WTC11 (cell line): ENCODE measurements at regions not wholly inside any gene's neighbourhood (a gene's known extent, or its start where the extent isn't known, plus 50 kb on each side); places are given as distances from the start of the nearest gene placed in this dataset.

Experiments used
- ATAC-seq: fragments of 200-7000 bp; cut with Tn5 transposase; 2 replicates; pipeline ENCODE4 v1.10.0; 2021; ENCODE audit warnings: mild to moderate bottlenecking, moderate library complexity
- CTCF ChIA-PET: fragments of 300-600 bp; sonication (Branson Sonifier 250); formaldehyde crosslinking; loops from one replicate; lab custom pipeline; 2021; ENCODE audit warnings: antibody characterized with exemption; lab: Charles Lee
- POLR2A ChIA-PET: fragments of 350-600 bp; sonication (Branson Sonifier 250); formaldehyde crosslinking; loops from one replicate; lab custom pipeline; 2021; ENCODE audit warnings: antibody characterized with exemption; lab: Charles Lee
- DNase-seq: peaks from one replicate; pipeline ENCODE4 v3.0.0; 2021; ENCODE audit warnings: low spot score
- H3K27ac Mint-ChIP-seq: 2 replicates; pipeline ENCODE4 v1.8.0; 2021; ENCODE audit warnings: mixed read lengths
- H3K27me3 Mint-ChIP-seq: 2 replicates; pipeline ENCODE4 v1.8.0; 2021; ENCODE audit warnings: low read depth, mild to moderate bottlenecking, moderate library complexity, mixed read lengths
- H3K36me3 Mint-ChIP-seq: 2 replicates; pipeline ENCODE4 v1.8.0; 2021; ENCODE audit warnings: mixed read lengths
- H3K4me1 Mint-ChIP-seq: 2 replicates; pipeline ENCODE4 v1.8.0; 2022; ENCODE audit warnings: mixed read lengths
- H3K4me3 Mint-ChIP-seq: 2 replicates; pipeline ENCODE4 v1.8.0; 2021; ENCODE audit warnings: mild to moderate bottlenecking, moderate library complexity, mixed read lengths
- H3K9me3 Mint-ChIP-seq: 2 replicates; pipeline ENCODE4 v1.8.0; 2021; ENCODE audit warnings: mixed read lengths
- ATF1 ChIP-seq: sonication (generic); formaldehyde crosslinking; IDR thresholded peaks from 2 replicates; pipeline ENCODE4 v1.8.1; 2023; ENCODE audit warnings: mild to moderate bottlenecking, moderate library complexity, missing genetic modification reagents
- FOXJ3 ChIP-seq: sonication (generic); formaldehyde crosslinking; IDR thresholded peaks from 2 replicates; pipeline ENCODE4 v1.9.0; 2021; ENCODE audit warnings: missing genetic modification reagents, mild to moderate bottlenecking, borderline replicate concordance
- FOXK1 ChIP-seq: sonication (generic); formaldehyde crosslinking; IDR thresholded peaks from 2 replicates; pipeline ENCODE4 v1.8.0; 2022; ENCODE audit warnings: mild to moderate bottlenecking, moderate library complexity, missing genetic modification reagents
- GABPB1 ChIP-seq: sonication (generic); formaldehyde crosslinking; IDR thresholded peaks from 2 replicates; pipeline ENCODE4 v1.8.1; 2023; ENCODE audit warnings: mild to moderate bottlenecking, missing genetic modification reagents
- GRHL2 ChIP-seq: fragments of 250-450 bp; sonication (Bioruptor Pico); IDR thresholded peaks from 2 replicates; pipeline ENCODE4 v1.8.0; 2022; ENCODE audit warnings: mild to moderate bottlenecking, moderate library complexity; ENCODE audit not compliant: insufficient replicate concordance, severe bottlenecking
- GTF2I ChIP-seq: fragments of 250-450 bp; sonication (Bioruptor Pico); conservative IDR thresholded peaks from 2 replicates; pipeline ENCODE4 v1.4.0; 2021; ENCODE audit warnings: mild to moderate bottlenecking
- ZNF416 ChIP-seq: fragments of 250-450 bp; sonication (Bioruptor Pico); IDR thresholded peaks from 2 replicates; pipeline ENCODE4 v1.9.0; 2021; ENCODE audit warnings: mild to moderate bottlenecking, inconsistent platforms
- TF ChIP-seq, protein P1 (sequence below): sonication (generic); formaldehyde crosslinking; IDR thresholded peaks from 2 replicates; pipeline ENCODE4 v1.8.0; 2022; ENCODE audit warnings: mild to moderate bottlenecking, missing genetic modification reagents
- TF ChIP-seq, protein P2 (sequence below): sonication (generic); formaldehyde crosslinking; IDR thresholded peaks from 2 replicates; pipeline ENCODE4 v1.8.1; 2023; ENCODE audit warnings: mild to moderate bottlenecking, moderate library complexity, missing genetic modification reagents
- TF ChIP-seq, protein P3 (sequence below): sonication (generic); formaldehyde crosslinking; conservative IDR thresholded peaks from 2 replicates; pipeline ENCODE4 v1.8.1; 2022; ENCODE audit warnings: mild to moderate bottlenecking, missing genetic modification reagents
- TF ChIP-seq, protein P4 (sequence below): sonication (generic); formaldehyde crosslinking; IDR thresholded peaks from 2 replicates; pipeline ENCODE4 v1.8.1; 2022; ENCODE audit warnings: mild to moderate bottlenecking, missing genetic modification reagents, moderate library complexity, borderline replicate concordance
- TF ChIP-seq, protein P5 (sequence below): sonication (generic); formaldehyde crosslinking; IDR thresholded peaks from 2 replicates; pipeline ENCODE4 v1.8.1; 2023; ENCODE audit warnings: mild to moderate bottlenecking, missing genetic modification reagents, moderate library complexity
- TF ChIP-seq, protein P6 (sequence below): fragments of 250-450 bp; sonication (Bioruptor Pico); IDR thresholded peaks from 2 replicates; pipeline ENCODE4 v1.9.0; 2021; ENCODE audit warnings: mild to moderate bottlenecking
- TF ChIP-seq, protein P7 (sequence below): fragments of 200-600 bp; IDR thresholded peaks from 2 replicates; pipeline ENCODE4 v1.8.0; 2022; ENCODE audit warnings: antibody characterized with exemption

DNA sequence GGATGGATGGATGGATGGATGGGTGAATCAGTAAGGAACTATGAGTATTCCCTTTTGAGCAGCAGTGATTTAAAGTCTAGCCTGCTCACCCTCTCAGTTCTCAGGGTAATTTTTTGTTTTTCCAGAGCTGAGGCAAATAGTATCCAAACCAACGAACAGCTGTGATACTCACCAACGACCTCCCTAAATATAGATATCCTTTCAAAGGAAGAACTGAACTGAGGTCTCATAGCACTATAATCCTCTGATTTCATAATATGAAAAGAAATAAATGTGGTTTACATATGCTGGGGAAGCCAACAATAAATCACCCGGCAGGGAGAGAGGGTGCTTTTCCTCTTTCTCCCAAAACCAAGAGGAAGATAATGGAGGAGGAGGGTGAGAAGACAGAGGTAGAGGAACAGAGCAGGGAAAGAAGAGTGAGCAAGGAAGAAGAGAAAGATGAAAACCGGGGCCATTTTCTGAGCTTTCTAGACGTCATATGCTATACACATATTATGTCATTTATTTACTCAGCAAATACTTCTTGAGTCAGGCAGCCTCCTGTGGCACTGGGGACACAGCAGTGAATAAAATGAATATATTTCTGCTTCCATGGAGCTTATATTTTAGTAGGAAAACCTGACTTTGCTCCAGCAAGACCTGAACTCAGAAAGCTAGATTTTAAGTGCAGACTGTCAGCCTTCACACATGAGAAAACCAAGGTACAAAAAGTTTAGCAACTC, 710.7 kb upstream of the TBX3 start (continued):
- TF ChIP-seq, protein P1, sequence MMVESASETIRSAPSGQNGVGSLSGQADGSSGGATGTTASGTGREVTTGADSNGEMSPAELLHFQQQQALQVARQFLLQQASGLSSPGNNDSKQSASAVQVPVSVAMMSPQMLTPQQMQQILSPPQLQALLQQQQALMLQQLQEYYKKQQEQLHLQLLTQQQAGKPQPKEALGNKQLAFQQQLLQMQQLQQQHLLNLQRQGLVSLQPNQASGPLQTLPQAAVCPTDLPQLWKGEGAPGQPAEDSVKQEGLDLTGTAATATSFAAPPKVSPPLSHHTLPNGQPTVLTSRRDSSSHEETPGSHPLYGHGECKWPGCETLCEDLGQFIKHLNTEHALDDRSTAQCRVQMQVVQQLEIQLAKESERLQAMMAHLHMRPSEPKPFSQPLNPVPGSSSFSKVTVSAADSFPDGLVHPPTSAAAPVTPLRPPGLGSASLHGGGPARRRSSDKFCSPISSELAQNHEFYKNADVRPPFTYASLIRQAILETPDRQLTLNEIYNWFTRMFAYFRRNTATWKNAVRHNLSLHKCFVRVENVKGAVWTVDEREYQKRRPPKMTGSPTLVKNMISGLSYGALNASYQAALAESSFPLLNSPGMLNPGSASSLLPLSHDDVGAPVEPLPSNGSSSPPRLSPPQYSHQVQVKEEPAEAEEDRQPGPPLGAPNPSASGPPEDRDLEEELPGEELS: no peak
- no peak for TF ChIP-seq ATF1 (CRISPR knock-in tag)

DNA sequence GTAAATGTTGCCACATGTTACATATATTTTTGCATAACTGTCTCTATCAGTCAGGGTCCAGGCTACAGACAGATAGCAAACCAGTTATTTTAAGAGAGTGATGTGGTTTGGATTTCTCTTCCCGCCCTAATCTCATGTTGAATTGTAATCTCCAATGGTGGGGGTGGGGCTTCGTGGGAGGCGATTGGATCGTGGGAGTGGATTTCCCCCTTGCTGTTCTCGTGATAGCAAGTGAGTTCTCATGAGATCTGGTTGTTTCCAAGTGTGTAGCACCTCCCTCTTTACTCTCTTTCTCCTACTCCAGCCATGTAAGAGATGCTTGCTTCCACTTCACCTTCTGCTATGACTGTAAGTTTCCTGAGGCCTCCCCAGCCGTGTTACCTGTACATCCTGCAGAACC, 704.2 kb upstream of the TBX3 start:
- H3K27me3 Mint-ChIP-seq: no peaks in the 10 kb centered on the region
- H3K27ac Mint-ChIP-seq: no peak overlapping the region
- H3K4me1 Mint-ChIP-seq: peaks cover 10% of the 10 kb centered on the region
- DNase-seq (no peak), ATAC-seq (no peak)
- POLR2A ChIA-PET: interaction anchor here (0.6 kb wide), 1 partner anchor 187 kb away, joined by 7 read pairs; no protein-coding TSS in a partner anchor
- H3K9me3 Mint-ChIP-seq: peaks cover 6% of the 10 kb centered on the region; the same call in 1 of the 2 replicates
- CTCF ChIA-PET: interaction anchor here (1.4 kb wide), 1 partner anchor 69 kb away, joined by 4 read pairs; no protein-coding TSS in a partner anchor
- H3K36me3 Mint-ChIP-seq: no peaks in the 10 kb centered on the region
- no peak overlapping the region for H3K4me3 Mint-ChIP-seq
- no peak for TF ChIP-seq GABPB1 (CRISPR knock-in tag)
- TF ChIP-seq FOXK1 (CRISPR knock-in tag): no peak
- TF ChIP-seq, protein P2, sequence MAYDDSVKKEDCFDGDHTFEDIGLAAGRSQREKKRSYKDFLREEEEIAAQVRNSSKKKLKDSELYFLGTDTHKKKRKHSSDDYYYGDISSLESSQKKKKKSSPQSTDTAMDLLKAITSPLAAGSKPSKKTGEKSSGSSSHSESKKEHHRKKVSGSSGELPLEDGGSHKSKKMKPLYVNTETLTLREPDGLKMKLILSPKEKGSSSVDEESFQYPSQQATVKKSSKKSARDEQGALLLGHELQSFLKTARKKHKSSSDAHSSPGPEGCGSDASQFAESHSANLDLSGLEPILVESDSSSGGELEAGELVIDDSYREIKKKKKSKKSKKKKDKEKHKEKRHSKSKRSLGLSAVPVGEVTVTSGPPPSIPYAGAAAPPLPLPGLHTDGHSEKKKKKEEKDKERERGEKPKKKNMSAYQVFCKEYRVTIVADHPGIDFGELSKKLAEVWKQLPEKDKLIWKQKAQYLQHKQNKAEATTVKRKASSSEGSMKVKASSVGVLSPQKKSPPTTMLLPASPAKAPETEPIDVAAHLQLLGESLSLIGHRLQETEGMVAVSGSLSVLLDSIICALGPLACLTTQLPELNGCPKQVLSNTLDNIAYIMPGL: no peak
- TF ChIP-seq, protein P3, sequence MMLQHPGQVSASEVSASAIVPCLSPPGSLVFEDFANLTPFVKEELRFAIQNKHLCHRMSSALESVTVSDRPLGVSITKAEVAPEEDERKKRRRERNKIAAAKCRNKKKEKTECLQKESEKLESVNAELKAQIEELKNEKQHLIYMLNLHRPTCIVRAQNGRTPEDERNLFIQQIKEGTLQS (CRISPR knock-in tag): no peak
- TF ChIP-seq GRHL2 (CRISPR knock-in tag): no peak
- TF ChIP-seq, protein P4, sequence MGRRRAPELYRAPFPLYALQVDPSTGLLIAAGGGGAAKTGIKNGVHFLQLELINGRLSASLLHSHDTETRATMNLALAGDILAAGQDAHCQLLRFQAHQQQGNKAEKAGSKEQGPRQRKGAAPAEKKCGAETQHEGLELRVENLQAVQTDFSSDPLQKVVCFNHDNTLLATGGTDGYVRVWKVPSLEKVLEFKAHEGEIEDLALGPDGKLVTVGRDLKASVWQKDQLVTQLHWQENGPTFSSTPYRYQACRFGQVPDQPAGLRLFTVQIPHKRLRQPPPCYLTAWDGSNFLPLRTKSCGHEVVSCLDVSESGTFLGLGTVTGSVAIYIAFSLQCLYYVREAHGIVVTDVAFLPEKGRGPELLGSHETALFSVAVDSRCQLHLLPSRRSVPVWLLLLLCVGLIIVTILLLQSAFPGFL (CRISPR knock-in tag): no peak
- TF ChIP-seq, protein P5, sequence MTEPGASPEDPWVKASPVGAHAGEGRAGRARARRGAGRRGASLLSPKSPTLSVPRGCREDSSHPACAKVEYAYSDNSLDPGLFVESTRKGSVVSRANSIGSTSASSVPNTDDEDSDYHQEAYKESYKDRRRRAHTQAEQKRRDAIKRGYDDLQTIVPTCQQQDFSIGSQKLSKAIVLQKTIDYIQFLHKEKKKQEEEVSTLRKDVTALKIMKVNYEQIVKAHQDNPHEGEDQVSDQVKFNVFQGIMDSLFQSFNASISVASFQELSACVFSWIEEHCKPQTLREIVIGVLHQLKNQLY: no peak
- TF ChIP-seq GTF2I (CRISPR knock-in tag): no peak
- TF ChIP-seq FOXJ3 (CRISPR knock-in tag): no peak
- TF ChIP-seq, protein P6, sequence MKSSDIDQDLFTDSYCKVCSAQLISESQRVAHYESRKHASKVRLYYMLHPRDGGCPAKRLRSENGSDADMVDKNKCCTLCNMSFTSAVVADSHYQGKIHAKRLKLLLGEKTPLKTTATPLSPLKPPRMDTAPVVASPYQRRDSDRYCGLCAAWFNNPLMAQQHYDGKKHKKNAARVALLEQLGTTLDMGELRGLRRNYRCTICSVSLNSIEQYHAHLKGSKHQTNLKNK (CRISPR knock-in tag): no peak
- TF ChIP-seq, protein P7, sequence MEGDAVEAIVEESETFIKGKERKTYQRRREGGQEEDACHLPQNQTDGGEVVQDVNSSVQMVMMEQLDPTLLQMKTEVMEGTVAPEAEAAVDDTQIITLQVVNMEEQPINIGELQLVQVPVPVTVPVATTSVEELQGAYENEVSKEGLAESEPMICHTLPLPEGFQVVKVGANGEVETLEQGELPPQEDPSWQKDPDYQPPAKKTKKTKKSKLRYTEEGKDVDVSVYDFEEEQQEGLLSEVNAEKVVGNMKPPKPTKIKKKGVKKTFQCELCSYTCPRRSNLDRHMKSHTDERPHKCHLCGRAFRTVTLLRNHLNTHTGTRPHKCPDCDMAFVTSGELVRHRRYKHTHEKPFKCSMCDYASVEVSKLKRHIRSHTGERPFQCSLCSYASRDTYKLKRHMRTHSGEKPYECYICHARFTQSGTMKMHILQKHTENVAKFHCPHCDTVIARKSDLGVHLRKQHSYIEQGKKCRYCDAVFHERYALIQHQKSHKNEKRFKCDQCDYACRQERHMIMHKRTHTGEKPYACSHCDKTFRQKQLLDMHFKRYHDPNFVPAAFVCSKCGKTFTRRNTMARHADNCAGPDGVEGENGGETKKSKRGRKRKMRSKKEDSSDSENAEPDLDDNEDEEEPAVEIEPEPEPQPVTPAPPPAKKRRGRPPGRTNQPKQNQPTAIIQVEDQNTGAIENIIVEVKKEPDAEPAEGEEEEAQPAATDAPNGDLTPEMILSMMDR: no peak
- no peak for TF ChIP-seq ZNF416
